A549 (cell line): ENCODE measurements at regions not wholly inside any gene's neighbourhood (a gene's known extent, or its start where the extent isn't known, plus 50 kb on each side); places are given as distances from the start of the nearest gene placed in this dataset.

ENCODE experiments used
- EP300 ChIP-seq, 2 experiments: fragments of >200 bp; sonication (Bioruptor Twin); formaldehyde crosslinking; IDR thresholded peaks; 2 replicates in 1 of 2; 3 replicates in 1 of 2; pipeline ENCODE4 v1.6.1; 2016 to 2017
- JUNB ChIP-seq: fragments of >200 bp; sonication (Bioruptor Twin); formaldehyde crosslinking; IDR thresholded peaks from 2 replicates; pipeline ENCODE4 v1.6.1; 2016
- PBX3 ChIP-seq: IDR thresholded peaks from 2 replicates; pipeline ENCODE4 v1.6.1; 2012
- POLR2A ChIP-seq: IDR thresholded peaks from 2 replicates; pipeline ENCODE4 v1.6.1; 2012; ENCODE audit warnings: mild to moderate bottlenecking, low read length
- RAD21 ChIP-seq, 2 experiments: fragments of >200 bp in 1 of 2; sonication (Bioruptor Twin) in 1 of 2; formaldehyde crosslinking in 1 of 2; IDR thresholded peaks in 1 of 2; conservative IDR thresholded peaks in 1 of 2; 2 replicates in 1 of 2; 3 replicates in 1 of 2; pipeline ENCODE4 v1.6.1; 2012 to 2018; ENCODE audit warnings: inconsistent platforms in 1 of 2
- SMC3 ChIP-seq: fragments of >200 bp; sonication (Bioruptor Twin); formaldehyde crosslinking; IDR thresholded peaks from 3 replicates; pipeline ENCODE4 v1.6.1; 2018; ENCODE audit warnings: inconsistent platforms
- TF ChIP-seq, protein P1 (sequence below): fragments of >200 bp; sonication (Bioruptor Twin); formaldehyde crosslinking; IDR thresholded peaks from 3 replicates; pipeline ENCODE4 v1.5.1; 2016

GRCh38 chrX:16250296-16250695, 83.0 kb downstream of the MAGEB17 start:
- TF ChIP-seq, protein P1, sequence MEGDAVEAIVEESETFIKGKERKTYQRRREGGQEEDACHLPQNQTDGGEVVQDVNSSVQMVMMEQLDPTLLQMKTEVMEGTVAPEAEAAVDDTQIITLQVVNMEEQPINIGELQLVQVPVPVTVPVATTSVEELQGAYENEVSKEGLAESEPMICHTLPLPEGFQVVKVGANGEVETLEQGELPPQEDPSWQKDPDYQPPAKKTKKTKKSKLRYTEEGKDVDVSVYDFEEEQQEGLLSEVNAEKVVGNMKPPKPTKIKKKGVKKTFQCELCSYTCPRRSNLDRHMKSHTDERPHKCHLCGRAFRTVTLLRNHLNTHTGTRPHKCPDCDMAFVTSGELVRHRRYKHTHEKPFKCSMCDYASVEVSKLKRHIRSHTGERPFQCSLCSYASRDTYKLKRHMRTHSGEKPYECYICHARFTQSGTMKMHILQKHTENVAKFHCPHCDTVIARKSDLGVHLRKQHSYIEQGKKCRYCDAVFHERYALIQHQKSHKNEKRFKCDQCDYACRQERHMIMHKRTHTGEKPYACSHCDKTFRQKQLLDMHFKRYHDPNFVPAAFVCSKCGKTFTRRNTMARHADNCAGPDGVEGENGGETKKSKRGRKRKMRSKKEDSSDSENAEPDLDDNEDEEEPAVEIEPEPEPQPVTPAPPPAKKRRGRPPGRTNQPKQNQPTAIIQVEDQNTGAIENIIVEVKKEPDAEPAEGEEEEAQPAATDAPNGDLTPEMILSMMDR: no peak
- TF ChIP-seq JUNB: no peak
- no peak for TF ChIP-seq EP300 (IDR thresholded peaks at IDR 0.05)
- no peak for TF ChIP-seq POLR2A
- TF ChIP-seq PBX3: no peak
- TF ChIP-seq RAD21 (conservative IDR thresholded peaks at IDR 0.05 in 1 of 2, IDR thresholded peaks at IDR 0.05 in 1 of 2): no peak
- no peak for TF ChIP-seq SMC3
